Memory B cell (primary cell): ENCODE measurements at regions not wholly inside any gene's neighbourhood (a gene's known extent, or its start where the extent isn't known, plus 50 kb on each side); places are given as distances from the start of the nearest gene placed in this dataset.
"Not testable (repeated sequence)": the region's sequence is repeated elsewhere in the genome, so short reads cannot be mapped to it uniquely, and the experiment has no call there.

Experiments used
- ATAC-seq: fragments of 150-1000 bp; cut with Tn5 transposase; 2 replicates; pipeline ENCODE4 v1.10.0; 2021; ENCODE audit warnings: low read depth, mild to moderate bottlenecking, moderate library complexity
- DNase-seq, 2 donors: peaks; one replicate each; pipeline ENCODE4 v3.0.0; 2022; ENCODE audit warnings: low spot score in 2 of 2
- H3K27ac Mint-ChIP-seq: one replicate; pipeline ENCODE4 v1.8.0; 2022; ENCODE audit warnings: mild to moderate bottlenecking, moderate library complexity, mixed read lengths
- H3K27me3 Mint-ChIP-seq: one replicate; pipeline ENCODE4 v1.8.0; 2022; ENCODE audit warnings: mixed read lengths
- H3K36me3 Mint-ChIP-seq: one replicate; pipeline ENCODE4 v1.8.0; 2022; ENCODE audit warnings: mild to moderate bottlenecking, mixed read lengths
- H3K4me1 Mint-ChIP-seq: one replicate; pipeline ENCODE4 v1.8.0; 2022; ENCODE audit warnings: mixed read lengths
- H3K4me3 Mint-ChIP-seq: one replicate; pipeline ENCODE4 v1.8.0; 2022; ENCODE audit warnings: mild to moderate bottlenecking, moderate library complexity, mixed read lengths
- H3K9me3 Mint-ChIP-seq: one replicate; pipeline ENCODE4 v1.8.0; 2022; ENCODE audit warnings: mixed read lengths

DNA sequence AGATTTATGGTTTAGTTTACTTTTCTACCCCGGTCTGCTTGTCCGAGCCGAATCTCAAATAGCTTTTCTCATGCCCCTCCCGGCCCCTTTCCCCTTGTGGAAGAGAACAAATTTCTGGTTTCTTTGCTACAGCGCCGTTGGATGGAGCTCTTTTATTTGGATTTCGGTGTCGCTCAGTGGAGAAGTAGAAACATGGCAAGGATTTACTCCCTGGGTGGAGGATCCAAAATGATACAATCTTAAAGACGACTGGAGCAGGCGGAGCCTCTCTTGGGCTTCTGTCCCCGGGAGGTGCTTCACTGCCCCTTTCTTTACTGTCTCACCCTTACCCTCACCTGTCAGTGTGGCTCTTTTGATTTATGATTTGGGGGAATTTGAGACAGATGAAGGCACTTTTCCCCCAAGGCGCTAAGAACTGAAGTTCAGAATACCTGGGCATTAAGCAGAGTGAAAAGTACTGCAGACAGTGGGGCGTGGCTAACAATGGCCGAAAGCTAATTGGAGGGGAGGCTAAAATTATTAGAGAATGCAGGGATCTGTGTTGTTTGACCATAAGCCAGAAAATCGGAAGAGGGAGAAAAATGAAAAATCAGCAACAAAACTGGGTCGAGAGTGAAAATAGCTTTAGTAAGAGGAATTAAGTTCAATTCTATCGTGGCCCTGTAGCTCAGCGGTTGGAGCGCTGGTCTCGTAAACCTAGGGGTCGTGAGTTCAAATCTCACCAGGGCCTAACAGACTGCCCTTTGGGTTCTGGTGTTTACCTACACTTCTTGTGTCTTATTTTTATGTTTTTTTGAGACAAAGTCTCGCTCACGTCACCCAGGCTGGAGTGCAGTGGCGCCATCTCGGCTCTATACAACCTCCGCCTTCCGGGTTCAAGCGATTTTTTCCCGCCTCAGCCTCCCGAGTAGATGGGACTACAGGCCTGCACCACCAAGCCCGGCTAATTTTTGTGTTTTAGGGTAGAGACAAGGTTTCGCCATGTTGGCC, 145.1 kb upstream of the ZNF184 start:
- peak overlapping the region; percentile 1 for H3K4me3 Mint-ChIP-seq
- DNase-seq = no peak
- peaks cover 1% of the 10 kb centered on the region for H3K9me3 Mint-ChIP-seq
- ATAC-seq = no peak
- H3K36me3 Mint-ChIP-seq = no peaks in the 10 kb centered on the region
- H3K27me3 Mint-ChIP-seq = peaks cover 22% of the 10 kb centered on the region
- peaks cover 4% of the 10 kb centered on the region for H3K4me1 Mint-ChIP-seq
- H3K27ac Mint-ChIP-seq = no peak overlapping the region

DNA sequence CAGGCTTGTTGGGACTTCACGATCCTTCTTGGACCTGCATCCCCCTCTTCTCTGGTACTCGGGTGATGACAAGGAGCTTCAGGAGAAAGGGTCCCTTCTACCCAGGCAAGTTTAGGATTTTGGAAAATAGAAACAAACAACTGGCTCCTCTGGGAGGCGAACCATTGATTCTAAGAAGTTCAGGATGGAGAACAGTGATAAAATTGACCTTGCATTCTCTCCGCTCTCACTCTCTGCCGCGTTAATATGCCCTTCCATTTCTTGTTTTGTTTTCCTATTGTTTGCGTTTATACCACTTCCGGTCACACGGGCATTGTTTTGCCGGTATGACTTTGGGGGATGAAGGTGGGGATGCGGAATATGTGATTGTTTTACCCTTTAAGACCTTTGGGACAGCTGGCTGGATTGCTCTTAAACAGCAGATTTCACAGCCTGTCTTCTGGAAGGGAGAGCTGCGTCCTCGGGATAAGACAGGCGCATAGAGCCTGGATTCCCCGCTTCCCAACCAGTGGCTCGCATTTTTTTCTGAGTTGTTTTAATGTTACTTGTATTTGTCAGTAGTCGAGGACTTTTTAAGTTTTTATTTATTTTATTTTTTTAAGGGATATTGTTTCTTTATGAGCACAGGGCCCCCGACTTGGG, 144.3 kb upstream of the ZNF184 start:
- no peaks in the 10 kb centered on the region for H3K36me3 Mint-ChIP-seq
- H3K4me1 Mint-ChIP-seq = peaks cover 4% of the 10 kb centered on the region
- no peak overlapping the region for H3K27ac Mint-ChIP-seq
- no peak for DNase-seq
- no peak for ATAC-seq
- H3K27me3 Mint-ChIP-seq = peaks cover 22% of the 10 kb centered on the region
- H3K9me3 Mint-ChIP-seq = peaks cover 1% of the 10 kb centered on the region
- no peak overlapping the region for H3K4me3 Mint-ChIP-seq

DNA sequence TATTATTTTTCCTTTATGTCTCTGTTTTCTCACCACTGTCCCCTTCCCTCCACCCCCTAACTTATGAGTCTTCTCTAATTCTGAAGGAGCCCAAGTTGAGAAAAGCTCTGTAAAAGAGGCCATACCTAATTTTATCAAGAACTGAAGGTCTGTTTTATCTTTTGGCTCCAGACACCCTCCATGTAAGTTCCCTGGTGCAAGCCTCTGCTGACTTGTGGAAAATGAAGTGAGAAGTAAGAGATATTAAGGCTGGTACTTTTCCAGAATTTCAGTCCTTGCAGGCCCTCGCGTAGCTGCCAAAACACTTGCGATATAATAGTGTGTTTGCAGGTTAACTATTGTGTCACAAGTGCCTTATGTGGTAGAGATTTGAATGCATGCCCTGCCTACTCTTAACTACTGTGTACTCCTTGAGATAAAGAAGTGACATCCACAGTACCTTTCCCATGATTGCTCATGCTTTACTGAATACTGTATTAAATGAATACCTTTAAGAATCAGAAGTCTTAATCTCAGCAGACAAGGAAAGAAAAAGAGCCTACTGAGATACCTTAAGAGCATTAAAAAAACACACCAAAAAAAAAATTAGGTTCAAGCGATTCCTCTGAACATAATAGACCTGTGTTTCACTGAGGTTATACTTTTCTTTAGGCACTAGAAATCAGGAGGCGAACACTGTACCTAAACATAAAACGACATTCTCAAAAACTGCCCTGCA, 143.6 kb upstream of the ZNF184 start:
- H3K4me3 Mint-ChIP-seq = no peak overlapping the region
- peaks cover 4% of the 10 kb centered on the region for H3K4me1 Mint-ChIP-seq
- peaks cover 1% of the 10 kb centered on the region for H3K9me3 Mint-ChIP-seq
- H3K36me3 Mint-ChIP-seq = no peaks in the 10 kb centered on the region
- H3K27ac Mint-ChIP-seq = no peak overlapping the region
- DNase-seq = no peak
- no peak for ATAC-seq
- peaks cover 19% of the 10 kb centered on the region for H3K27me3 Mint-ChIP-seq

DNA sequence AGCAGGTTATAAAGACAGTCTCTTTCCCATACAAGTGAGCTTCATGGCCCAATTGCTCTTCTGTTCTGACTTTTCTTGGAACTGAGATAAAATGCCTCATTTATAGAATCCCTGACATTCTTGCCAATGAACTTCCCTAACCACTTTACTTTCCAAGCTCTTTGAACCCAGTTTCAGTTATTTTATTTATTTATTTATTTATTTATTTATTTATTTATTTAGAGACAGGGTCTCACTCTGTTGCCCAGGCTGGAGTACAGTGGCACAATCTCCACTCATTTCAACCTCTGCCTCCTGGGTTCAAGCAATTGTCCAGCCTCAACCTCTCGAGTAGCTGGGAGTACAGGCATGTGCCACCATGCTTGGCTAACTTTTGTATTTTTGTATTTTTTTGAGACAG, 138.5 kb upstream of the ZNF184 start:
- peaks cover 8% of the 10 kb centered on the region for H3K27me3 Mint-ChIP-seq
- no peak overlapping the region for H3K27ac Mint-ChIP-seq
- H3K4me1 Mint-ChIP-seq = peaks cover 2% of the 10 kb centered on the region
- H3K36me3 Mint-ChIP-seq = no peaks in the 10 kb centered on the region
- no peak for DNase-seq
- no peaks in the 10 kb centered on the region for H3K9me3 Mint-ChIP-seq
- no peak overlapping the region for H3K4me3 Mint-ChIP-seq
- ATAC-seq = no peak

DNA sequence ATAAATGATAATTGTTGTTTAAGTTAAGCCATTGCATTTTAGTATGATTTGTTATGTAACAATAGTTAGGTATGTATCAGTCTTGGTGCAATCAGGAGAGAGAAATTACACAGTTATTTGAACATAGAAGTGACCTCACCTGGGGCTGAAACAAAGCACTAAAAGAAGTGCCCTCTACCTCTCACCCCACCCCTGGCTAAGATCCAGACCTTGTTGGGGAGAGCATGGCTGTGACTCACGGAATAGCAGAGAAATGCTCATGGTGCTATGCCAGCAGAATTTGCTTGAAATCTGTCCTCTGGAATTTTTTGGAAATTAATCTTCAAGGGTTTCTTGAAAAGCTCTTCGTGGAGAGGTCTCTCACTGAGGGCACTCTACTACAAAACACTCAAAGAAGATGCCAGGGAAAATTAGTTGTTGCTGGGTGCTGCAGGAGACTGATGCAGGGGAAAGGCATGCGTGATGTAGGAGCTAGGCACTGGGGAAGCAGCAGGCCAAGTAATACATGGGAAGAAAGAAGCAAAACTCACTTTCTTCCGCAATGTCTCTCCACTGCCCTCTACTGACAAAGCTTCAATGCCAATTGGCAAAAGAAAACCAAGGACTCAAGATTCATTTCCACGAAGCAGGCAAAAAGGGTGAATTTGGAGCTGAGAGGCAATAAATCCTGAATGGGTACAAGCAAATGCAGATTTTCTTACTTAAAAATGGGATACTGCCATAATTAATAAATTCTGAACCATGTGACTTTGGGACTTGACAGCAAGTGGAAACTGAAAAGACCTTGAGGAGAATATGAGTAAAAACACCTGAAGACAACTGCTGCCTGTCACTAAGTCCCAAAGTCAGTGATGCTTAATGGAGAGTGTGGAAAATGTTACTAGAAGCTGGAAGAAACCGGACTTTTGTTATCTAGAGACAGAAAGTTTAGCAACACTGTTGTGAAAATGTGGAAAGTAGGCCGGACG, 136.3 kb upstream of the ZNF184 start:
- ATAC-seq (no peak), DNase-seq (no peak)
- Mint-ChIP-seq H3K4me3 (no peak overlapping the region), H3K27ac (no peak overlapping the region), H3K4me1 (peaks cover 5% of the 10 kb centered on the region), H3K36me3 (peaks cover 2% of the 10 kb centered on the region), H3K9me3 (no peaks in the 10 kb centered on the region), H3K27me3 (peaks cover 20% of the 10 kb centered on the region)

DNA sequence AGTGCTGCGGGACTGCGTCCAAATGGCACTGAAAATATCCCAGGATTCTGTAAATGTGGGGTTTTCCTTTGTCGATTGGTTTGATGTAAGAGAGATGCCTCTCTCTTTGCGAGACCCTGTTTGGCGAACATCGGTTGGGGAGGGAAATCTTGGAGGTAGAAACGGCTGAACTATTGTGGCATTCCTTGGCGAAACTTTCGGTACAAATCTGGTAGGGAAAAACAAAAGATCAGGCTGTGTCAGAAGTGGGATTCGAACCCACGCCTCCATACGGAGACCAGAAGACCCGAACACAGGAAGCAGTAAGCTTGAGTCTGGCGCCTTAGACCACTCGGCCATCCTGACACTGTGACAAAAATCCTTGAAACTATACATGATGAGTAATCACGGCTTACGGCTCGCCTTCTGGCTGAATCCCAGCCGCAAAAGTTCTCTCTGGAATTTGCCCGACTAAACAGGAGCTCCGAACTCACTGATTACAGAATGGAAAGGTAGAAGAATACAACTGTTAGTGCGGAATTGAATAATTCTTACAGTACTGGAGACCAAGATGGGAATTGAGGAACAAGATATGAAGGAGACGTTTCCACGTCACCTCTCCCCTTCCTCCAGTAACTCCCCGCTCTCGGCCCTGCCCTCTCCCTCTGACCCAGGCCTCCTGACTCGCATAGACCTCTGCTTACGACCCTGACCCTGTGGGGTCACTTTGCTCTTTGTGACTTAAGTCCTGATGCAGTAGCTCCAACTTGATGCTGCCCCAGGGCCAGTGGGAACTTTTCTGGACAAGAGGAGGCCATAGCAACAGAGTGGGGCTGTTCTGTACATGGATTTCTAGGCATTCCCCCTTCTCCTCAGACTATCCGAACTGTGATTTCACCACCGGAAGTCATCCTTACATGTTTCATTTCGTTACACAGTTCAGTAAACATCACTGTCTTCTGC, 132.8 kb upstream of the ZNF184 start:
- H3K27me3 Mint-ChIP-seq = peaks cover 27% of the 10 kb centered on the region
- no peak overlapping the region for H3K27ac Mint-ChIP-seq
- H3K4me1 Mint-ChIP-seq = peaks cover 10% of the 10 kb centered on the region
- H3K36me3 Mint-ChIP-seq = peaks cover 2% of the 10 kb centered on the region
- ATAC-seq = no peak
- H3K4me3 Mint-ChIP-seq = no peak overlapping the region
- peaks cover 1% of the 10 kb centered on the region for H3K9me3 Mint-ChIP-seq
- no peak for DNase-seq

DNA sequence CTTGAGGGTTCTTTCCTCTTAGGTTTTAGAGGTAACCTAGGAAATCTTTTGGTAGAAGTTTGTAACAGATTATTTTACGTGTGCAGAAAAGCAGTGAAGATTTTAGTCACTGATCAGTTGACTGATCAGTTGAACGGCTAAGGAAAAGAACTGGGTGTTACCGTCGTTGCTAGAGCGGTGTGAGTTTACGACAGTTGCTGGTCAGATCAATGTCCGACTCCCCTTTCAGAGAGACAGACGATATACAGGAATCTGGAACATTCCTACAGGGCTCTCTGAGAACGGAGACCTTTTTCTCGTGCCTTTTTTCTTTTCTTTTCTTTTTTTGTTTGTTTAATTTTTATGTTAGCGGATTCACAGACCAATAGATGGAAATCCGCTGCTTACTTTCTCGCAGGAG, 132.1 kb upstream of the ZNF184 start:
- H3K9me3 Mint-ChIP-seq = peaks cover 1% of the 10 kb centered on the region
- H3K36me3 Mint-ChIP-seq = peaks cover 2% of the 10 kb centered on the region
- H3K4me1 Mint-ChIP-seq = peaks cover 10% of the 10 kb centered on the region
- DNase-seq (no peak), ATAC-seq (no peak)
- peak overlapping the region; percentile 11 for H3K27ac Mint-ChIP-seq
- peaks cover 27% of the 10 kb centered on the region for H3K27me3 Mint-ChIP-seq
- H3K4me3 Mint-ChIP-seq = no peak overlapping the region

DNA sequence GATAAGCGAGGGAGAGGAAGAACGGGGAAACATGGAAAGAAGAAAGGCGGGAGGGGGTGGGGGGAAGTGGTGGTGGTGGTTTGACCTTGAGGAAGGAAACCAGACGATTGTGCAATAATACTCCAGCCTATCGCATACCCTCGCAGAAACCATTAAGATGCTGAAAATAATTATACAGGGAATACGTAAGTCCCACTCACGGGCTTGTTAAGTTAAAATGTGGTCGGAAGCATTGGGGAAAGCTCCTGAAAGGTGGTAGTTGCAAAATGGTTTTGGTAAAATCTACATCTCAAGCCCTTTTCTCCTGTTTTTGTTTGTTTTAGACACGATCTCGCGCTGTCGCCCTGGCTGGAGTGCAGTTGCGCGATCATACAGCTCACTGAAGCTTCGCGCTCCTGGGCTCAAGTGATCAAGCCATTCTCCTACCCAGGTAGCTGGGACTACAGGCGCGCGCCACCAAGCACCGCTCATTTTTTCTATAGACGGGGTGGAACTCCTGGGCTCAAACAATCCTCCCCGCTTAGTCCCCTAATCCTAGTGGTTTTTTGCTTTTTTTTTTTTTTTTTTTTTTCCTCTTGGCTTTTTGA, 128.9 kb upstream of the ZNF184 start:
- Mint-ChIP-seq H3K27me3 (peaks cover 30% of the 10 kb centered on the region), H3K4me3 (peak overlapping the region; percentile 4), H3K27ac (no peak overlapping the region), H3K9me3 (peaks cover 1% of the 10 kb centered on the region), H3K4me1 (peaks cover 8% of the 10 kb centered on the region), H3K36me3 (peaks cover 2% of the 10 kb centered on the region)
- DNase-seq (no peak), ATAC-seq (no peak)

DNA sequence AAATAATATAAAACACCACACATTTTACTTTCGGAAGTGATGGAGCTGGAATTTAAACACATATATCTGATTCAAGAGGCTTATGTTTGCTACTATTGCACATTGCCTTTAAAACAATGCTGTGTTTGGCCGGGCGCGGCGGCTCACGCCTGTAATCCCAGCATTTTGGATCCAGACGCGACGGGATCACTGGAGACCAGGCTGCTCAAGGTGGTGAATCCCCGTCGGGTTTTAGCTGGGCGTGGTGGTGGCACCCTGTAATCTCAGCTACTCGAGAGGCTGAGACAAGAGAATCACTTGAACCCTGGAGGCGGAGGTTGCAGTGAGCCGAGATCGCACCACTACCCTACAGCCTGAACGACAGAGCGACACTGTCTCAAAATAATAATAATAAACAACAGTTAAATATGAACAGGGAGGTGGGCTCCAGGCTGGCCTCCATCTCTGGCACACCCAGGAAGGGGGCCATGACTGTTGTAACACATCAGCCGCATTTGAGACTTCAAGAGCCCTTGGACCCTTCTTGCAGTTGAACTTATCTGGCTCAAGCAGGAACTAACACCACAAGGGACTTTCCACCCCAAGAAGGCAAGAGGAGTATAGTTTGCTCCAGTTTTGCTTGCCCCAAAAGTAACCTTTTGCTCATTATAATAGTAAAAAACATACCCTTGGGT, 127.1 kb upstream of the ZNF184 start:
- H3K27me3 Mint-ChIP-seq = peaks cover 26% of the 10 kb centered on the region
- ATAC-seq = no peak
- H3K9me3 Mint-ChIP-seq = peaks cover 1% of the 10 kb centered on the region
- peaks cover 2% of the 10 kb centered on the region for H3K36me3 Mint-ChIP-seq
- no peak overlapping the region for H3K27ac Mint-ChIP-seq
- H3K4me3 Mint-ChIP-seq = no peak overlapping the region
- DNase-seq = no peak
- H3K4me1 Mint-ChIP-seq = peaks cover 8% of the 10 kb centered on the region

DNA sequence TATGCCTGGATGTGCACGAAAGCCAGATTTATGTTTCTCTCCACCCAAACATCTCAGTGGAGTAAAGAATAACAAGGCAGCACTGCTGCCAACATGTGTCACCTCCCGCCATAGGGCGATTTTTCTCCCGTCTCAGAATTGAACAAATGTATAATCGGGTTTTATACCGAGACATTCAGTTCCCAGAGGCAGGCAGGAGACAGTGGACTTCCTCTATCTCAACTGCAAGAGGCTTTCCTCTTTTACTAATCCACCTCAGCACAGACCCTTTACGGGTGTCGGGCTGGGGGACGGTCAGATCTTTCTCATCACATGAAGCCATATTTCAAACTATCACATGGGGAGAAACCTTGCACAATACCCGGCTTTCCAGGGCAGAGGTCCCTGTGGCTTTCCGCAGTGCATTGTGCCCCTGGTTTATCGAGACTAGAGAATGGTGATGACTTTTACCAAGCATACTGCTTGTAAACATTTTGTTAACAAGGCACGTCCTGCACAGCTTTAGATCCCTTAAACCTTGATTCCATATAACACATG, 124.2 kb upstream of the ZNF184 start:
- H3K9me3 Mint-ChIP-seq, ATAC-seq, H3K4me3 Mint-ChIP-seq, H3K4me1 Mint-ChIP-seq, H3K36me3 Mint-ChIP-seq, DNase-seq, H3K27ac Mint-ChIP-seq: not testable (repeated sequence)
- H3K27me3 Mint-ChIP-seq = peaks cover 19% of the 10 kb centered on the region

DNA sequence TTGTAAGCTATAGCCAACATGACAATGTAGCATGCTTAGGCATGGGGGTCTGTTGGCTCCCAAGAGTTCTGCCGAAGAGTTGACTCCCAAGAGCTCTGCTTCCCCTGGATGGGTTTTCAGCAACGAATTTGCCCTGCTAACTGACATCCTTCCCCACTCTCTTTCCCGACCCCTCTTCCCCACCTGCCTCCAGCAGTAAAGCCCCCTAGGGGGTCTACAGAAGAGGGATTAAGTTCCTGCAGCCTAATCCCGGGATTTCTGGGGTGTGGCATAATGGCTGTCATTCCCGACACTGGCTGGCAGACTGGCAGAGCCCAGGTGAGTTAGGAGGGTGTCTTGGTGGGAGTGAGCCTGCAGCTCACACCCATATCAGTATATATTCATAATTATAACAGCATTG, 121.0 kb upstream of the ZNF184 start:
- DNase-seq (no peak), ATAC-seq (no peak)
- H3K4me3 Mint-ChIP-seq = no peak overlapping the region
- H3K9me3 Mint-ChIP-seq = no peaks in the 10 kb centered on the region
- H3K36me3 Mint-ChIP-seq = no peaks in the 10 kb centered on the region
- H3K27ac Mint-ChIP-seq = no peak overlapping the region
- peaks cover 11% of the 10 kb centered on the region for H3K27me3 Mint-ChIP-seq
- H3K4me1 Mint-ChIP-seq = no peaks in the 10 kb centered on the region
